OCI-LY7 (cell line): ENCODE measurements at regions not wholly inside any gene's neighbourhood (a gene's known extent, or its start where the extent isn't known, plus 50 kb on each side); places are given as distances from the start of the nearest gene placed in this dataset.

Experiments used
- BruUV-seq: library from RNA; stranded (reverse); fragments of 400-500 nt; replicated peaks from 2 replicates; lab custom pipeline; 2021; lab: Mats Ljungman, UMichigan
- CTCF ChIA-PET: fragments of 300-600 bp; sonication (Branson Sonifier 250); formaldehyde crosslinking; loops from one replicate; lab custom pipeline; 2022; ENCODE audit warnings: antibody characterized with exemption; ENCODE audit not compliant: unreplicated experiment; lab: Charles Lee
- POLR2A ChIA-PET: fragments of 300-600 bp; sonication (Branson Sonifier 250); formaldehyde crosslinking; loops from one replicate; lab custom pipeline; 2022; ENCODE audit warnings: antibody characterized with exemption; lab: Charles Lee
- DNase-seq: peaks from one replicate; pipeline ENCODE4 v3.0.0-alpha.2; 2015; ENCODE audit warnings: low spot score
- H2AFZ ChIP-seq: fragments of 200-600 bp; sonication (generic), shearing (Covaris generic); 2 replicates; pipeline ENCODE4 v1.6.1; 2014; ENCODE audit warnings: mild to moderate bottlenecking, antibody characterized with exemption, low read length, moderate library complexity
- H3K27ac ChIP-seq: fragments of 200-600 bp; sonication (generic); 2 replicates; pipeline ENCODE4 v1.5.1; 2014; ENCODE audit warnings: mixed run types, low read depth, mild to moderate bottlenecking, moderate library complexity, low read length, inconsistent platforms; ENCODE audit not compliant: poor library complexity, severe bottlenecking
- H3K36me3 ChIP-seq: fragments of 200-600 bp; sonication (generic); 2 replicates; pipeline ENCODE4 v1.6.1; 2014; ENCODE audit warnings: mild to moderate bottlenecking, antibody characterized with exemption, low read length, moderate library complexity, mixed read lengths; ENCODE audit not compliant: insufficient read depth
- H3K4me1 ChIP-seq: fragments of 200-600 bp; sonication (generic); 2 replicates; pipeline ENCODE4 v1.5.1; 2014; ENCODE audit warnings: mild to moderate bottlenecking, low read length; ENCODE audit not compliant: insufficient read depth, poor library complexity, severe bottlenecking
- H3K4me2 ChIP-seq: fragments of 200-600 bp; sonication (generic); 2 replicates; pipeline ENCODE4 v1.6.1; 2014; ENCODE audit warnings: mild to moderate bottlenecking, low read length
- H3K4me3 ChIP-seq: fragments of 200-600 bp; sonication (generic); 2 replicates; pipeline ENCODE4 v1.5.1; 2014; ENCODE audit warnings: mild to moderate bottlenecking, low read depth, low read length; ENCODE audit not compliant: poor library complexity, severe bottlenecking
- H3K79me2 ChIP-seq: fragments of 200-600 bp; sonication (generic); 2 replicates; pipeline ENCODE4 v1.6.1; 2016; ENCODE audit warnings: low read depth, mild to moderate bottlenecking, low read length, moderate library complexity, mixed read lengths; ENCODE audit not compliant: insufficient read depth
- H3K9me2 ChIP-seq: fragments of 200-600 bp; sonication (generic); 2 replicates; pipeline ENCODE4 v1.6.1; 2016; ENCODE audit warnings: mild to moderate bottlenecking, low read length, mixed read lengths; ENCODE audit not compliant: insufficient read depth
- H3K9me3 ChIP-seq: fragments of 200-600 bp; sonication (generic); 2 replicates; pipeline ENCODE4 v1.6.1; 2014; ENCODE audit warnings: mild to moderate bottlenecking, mixed run types, low read length, mixed read lengths
- H4K20me1 ChIP-seq: fragments of 200-600 bp; sonication (generic); 2 replicates; pipeline ENCODE4 v1.6.1; 2014; ENCODE audit warnings: mild to moderate bottlenecking, antibody characterized with exemption, low read length, moderate library complexity, mixed read lengths; ENCODE audit not compliant: insufficient read depth
- EZH2phosphoT487 ChIP-seq: fragments of 200-600 bp; sonication (generic); IDR thresholded peaks from 2 replicates; pipeline ENCODE4 v1.6.1; 2018; ENCODE audit warnings: low read depth, borderline replicate concordance, mild to moderate bottlenecking, mixed run types, antibody characterized with exemption, low read length, moderate library complexity, mixed read lengths
- intact Hi-C: fragments of 100-400 bp; cut with micrococcal nuclease; formaldehyde crosslinking; loops from one replicate; pipeline ENCODE4 v1.10.0; 2022; ENCODE audit not compliant: unreplicated experiment
- TF ChIP-seq, protein P1 (sequence below): fragments of 200-600 bp; sonication (generic); conservative IDR thresholded peaks from 2 replicates; pipeline ENCODE4 v1.5.1; 2014; ENCODE audit warnings: mild to moderate bottlenecking, antibody characterized with exemption, low read length, moderate library complexity, mixed read lengths

DNA sequence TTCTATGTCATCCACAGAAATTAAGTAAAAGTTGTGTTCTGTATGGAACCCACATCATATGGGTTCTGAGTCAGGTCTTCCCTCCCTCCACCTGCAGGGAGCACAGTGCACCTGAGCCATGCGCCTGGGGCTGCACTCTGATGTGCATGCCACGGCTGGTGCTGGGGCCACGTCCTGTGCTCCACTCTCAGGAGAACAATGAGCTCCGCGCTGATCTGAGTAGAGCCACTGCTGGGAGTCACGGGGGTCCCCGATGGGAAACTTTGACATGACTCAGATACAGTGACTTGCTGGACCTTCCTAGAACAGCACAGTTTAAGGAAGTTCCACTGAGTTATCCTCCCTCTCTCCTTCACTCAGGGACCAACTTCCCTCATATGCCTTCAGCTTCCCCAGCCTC is 683.4 kb downstream of the TMEM121 start:
- Histone ChIP-seq H3K9me2 (no peaks in the 10 kb centered on the region), H3K79me2 (no peaks in the 10 kb centered on the region), H3K27ac (no peak overlapping the region), H3K36me3 (no peaks in the 10 kb centered on the region), H3K4me1 (peaks cover 23% of the 10 kb centered on the region), H3K4me2 (no peak overlapping the region), H2AFZ (no peak overlapping the region), H3K4me3 (no peak overlapping the region), H4K20me1 (no peaks in the 10 kb centered on the region), H3K9me3 (no peaks in the 10 kb centered on the region)
- TF ChIP-seq EZH2phosphoT487 = no peak
- TF ChIP-seq, protein P1, sequence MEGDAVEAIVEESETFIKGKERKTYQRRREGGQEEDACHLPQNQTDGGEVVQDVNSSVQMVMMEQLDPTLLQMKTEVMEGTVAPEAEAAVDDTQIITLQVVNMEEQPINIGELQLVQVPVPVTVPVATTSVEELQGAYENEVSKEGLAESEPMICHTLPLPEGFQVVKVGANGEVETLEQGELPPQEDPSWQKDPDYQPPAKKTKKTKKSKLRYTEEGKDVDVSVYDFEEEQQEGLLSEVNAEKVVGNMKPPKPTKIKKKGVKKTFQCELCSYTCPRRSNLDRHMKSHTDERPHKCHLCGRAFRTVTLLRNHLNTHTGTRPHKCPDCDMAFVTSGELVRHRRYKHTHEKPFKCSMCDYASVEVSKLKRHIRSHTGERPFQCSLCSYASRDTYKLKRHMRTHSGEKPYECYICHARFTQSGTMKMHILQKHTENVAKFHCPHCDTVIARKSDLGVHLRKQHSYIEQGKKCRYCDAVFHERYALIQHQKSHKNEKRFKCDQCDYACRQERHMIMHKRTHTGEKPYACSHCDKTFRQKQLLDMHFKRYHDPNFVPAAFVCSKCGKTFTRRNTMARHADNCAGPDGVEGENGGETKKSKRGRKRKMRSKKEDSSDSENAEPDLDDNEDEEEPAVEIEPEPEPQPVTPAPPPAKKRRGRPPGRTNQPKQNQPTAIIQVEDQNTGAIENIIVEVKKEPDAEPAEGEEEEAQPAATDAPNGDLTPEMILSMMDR = 0 out of 2 replicates have a peak, but pooled peaks have one; percentile 16
- BruUV-seq = no TSS peak
- POLR2A ChIA-PET = interaction anchor here (1.2 kb wide), 2 partner anchors 22 to 671 kb away, joined by 3 read pairs; no protein-coding TSS in a partner anchor
- DNase-seq = no peak
- intact Hi-C loops = loop anchor here (5.0 kb wide), 1 partner anchor 532 kb away; no protein-coding TSS in a partner anchor
- CTCF ChIA-PET = no interaction called here

DNA sequence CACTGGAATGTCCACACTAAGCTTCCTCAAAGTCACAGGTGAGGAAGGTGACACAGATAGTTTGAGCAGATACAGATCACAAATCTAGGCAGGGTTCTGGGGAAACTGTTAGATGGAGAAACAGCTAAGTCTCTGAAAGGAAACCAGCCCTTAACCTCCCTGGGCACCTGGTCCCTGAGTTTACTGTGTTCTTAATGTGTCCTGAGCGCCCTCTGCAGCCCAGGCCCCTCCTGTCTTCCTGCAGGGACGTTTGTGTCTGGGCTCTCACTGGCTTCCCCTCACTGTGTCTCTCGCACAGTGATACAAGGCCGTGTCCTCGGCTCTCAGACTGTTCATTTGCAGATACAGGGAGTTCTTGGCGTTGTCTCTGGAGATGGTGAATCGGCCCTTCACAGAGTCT is 684.3 kb downstream of the TMEM121 start:
- Histone ChIP-seq H3K36me3 (no peaks in the 10 kb centered on the region), H3K9me2 (no peaks in the 10 kb centered on the region), H3K9me3 (no peaks in the 10 kb centered on the region), H3K4me2 (peak overlapping the region; percentile 46; the same call in 1 of the 2 replicates), H2AFZ (no peak overlapping the region; the same call in 1 of the 2 replicates), H3K4me1 (peaks cover 23% of the 10 kb centered on the region), H3K79me2 (no peaks in the 10 kb centered on the region), H3K4me3 (no peak overlapping the region), H4K20me1 (no peaks in the 10 kb centered on the region), H3K27ac (no peak overlapping the region)
- peak; percentile 85 for DNase-seq
- ChIA-PET POLR2A (interaction anchor here (0.9 to 1.2 kb wide), 3 partner anchors 15 to 672 kb away, joined by 3 read pairs; no protein-coding TSS in a partner anchor), CTCF (no interaction called here)
- no peak for TF ChIP-seq EZH2phosphoT487
- TF ChIP-seq, protein P1 = peak; percentile 75
- intact Hi-C loops = loop anchor here (5.0 kb wide), 1 partner anchor 533 kb away; no protein-coding TSS in a partner anchor
- no TSS peak for BruUV-seq

DNA sequence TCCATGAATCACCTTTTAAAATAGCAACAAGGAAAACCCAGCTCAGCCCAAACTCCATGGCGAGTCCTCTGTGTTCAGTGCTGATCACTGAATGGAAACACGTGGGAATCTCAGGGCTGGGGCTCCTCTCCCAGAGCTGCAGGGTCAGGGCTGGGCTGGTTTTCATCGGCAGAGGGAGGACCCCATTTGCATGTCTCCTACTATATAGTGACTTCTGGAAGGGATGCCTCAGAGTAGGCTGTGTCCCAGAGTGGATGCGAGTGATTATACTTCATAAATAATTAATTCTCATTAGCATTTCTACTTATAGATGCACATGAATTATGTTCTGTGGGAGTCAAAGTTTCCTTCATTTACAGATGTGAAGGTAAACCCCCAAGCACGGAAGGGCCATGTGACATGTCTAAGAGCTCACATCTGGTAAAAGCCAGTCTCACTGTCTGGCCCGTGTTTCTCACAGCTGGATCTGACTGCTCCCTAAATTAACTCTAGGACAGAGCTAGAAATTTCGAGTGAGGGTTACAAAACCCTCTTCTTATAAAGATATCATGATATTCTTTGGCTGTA is 685.0 kb downstream of the TMEM121 start:
- TF ChIP-seq, protein P1 = no peak
- no peak for TF ChIP-seq EZH2phosphoT487
- no peaks in the 10 kb centered on the region for H3K36me3 ChIP-seq
- DNase-seq = no peak
- ChIA-PET CTCF (no interaction called here), POLR2A (interaction anchor here (0.6 kb wide), 1 partner anchor 623 kb away, joined by 3 read pairs; no protein-coding TSS in a partner anchor)
- H3K4me1 ChIP-seq = peaks cover 23% of the 10 kb centered on the region
- H3K27ac ChIP-seq = no peak overlapping the region
- BruUV-seq = no TSS peak
- no peak overlapping the region for H3K4me3 ChIP-seq
- no peak overlapping the region for H3K4me2 ChIP-seq
- H2AFZ ChIP-seq = no peak overlapping the region
- intact Hi-C loops = loop anchor here (5.0 kb wide), 1 partner anchor 534 kb away; no protein-coding TSS in a partner anchor
- no peaks in the 10 kb centered on the region for H3K79me2 ChIP-seq
- H4K20me1 ChIP-seq = no peaks in the 10 kb centered on the region
- no peaks in the 10 kb centered on the region for H3K9me3 ChIP-seq
- no peaks in the 10 kb centered on the region for H3K9me2 ChIP-seq
